Activated CD4-positive, alpha-beta T cell treated with anti-CD3 and anti-CD28 coated beads, Interleukin-2, amount 50 U/mL, for 1 hour (primary cell): ENCODE measurements at regions not wholly inside any gene's neighbourhood (a gene's known extent, or its start where the extent isn't known, plus 50 kb on each side); places are given as distances from the start of the nearest gene placed in this dataset.

Experiments used
- DNase-seq: peaks from one replicate; pipeline ENCODE4 v3.0.0-alpha.2; 2020

- no peak for DNase-seq
Observed at GRCh38 chr21:27258742-27259448, 292.0 kb upstream of the ADAMTS5 start.

- no peak for DNase-seq
Observed at GRCh38 chr21:27257908-27258556, 291.1 kb upstream of the ADAMTS5 start.

GRCh38 chr21:27257226-27257625 is 290.3 kb upstream of the ADAMTS5 start:
- DNase-seq = no peak

- no peak for DNase-seq
Observed at GRCh38 chr21:27251752-27252151, 284.9 kb upstream of the ADAMTS5 start.

- no peak for DNase-seq
Observed at GRCh38 chr21:27250366-27250765, 283.5 kb upstream of the ADAMTS5 start.

- no peak for DNase-seq
Observed at GRCh38 chr21:27248814-27249213, 281.9 kb upstream of the ADAMTS5 start.

GRCh38 chr21:27246741-27247140 is 279.9 kb upstream of the ADAMTS5 start:
- no peak for DNase-seq

- DNase-seq = no peak
Observed at GRCh38 chr21:27244776-27245175, 277.9 kb upstream of the ADAMTS5 start.

- DNase-seq = no peak
Observed at GRCh38 chr21:27244352-27244751, 277.5 kb upstream of the ADAMTS5 start.

- DNase-seq = no peak
Observed at GRCh38 chr21:27240839-27241238, 274.0 kb upstream of the ADAMTS5 start.

GRCh38 chr21:27233514-27234115 is 266.7 kb upstream of the ADAMTS5 start:
- no peak for DNase-seq

- no peak for DNase-seq
Observed at GRCh38 chr21:27225940-27226339, 259.1 kb upstream of the ADAMTS5 start.

GRCh38 chr21:27225151-27225550 is 258.3 kb upstream of the ADAMTS5 start:
- DNase-seq = no peak

GRCh38 chr21:27224169-27224568 is 257.3 kb upstream of the ADAMTS5 start:
- DNase-seq = no peak

- DNase-seq = no peak
Observed at GRCh38 chr21:27221077-27221476, 254.2 kb upstream of the ADAMTS5 start.

GRCh38 chr21:27220416-27220815 is 253.5 kb upstream of the ADAMTS5 start:
- no peak for DNase-seq

GRCh38 chr21:27219068-27219467 is 252.2 kb upstream of the ADAMTS5 start:
- no peak for DNase-seq

GRCh38 chr21:27213303-27213702 is 246.4 kb upstream of the ADAMTS5 start:
- no peak for DNase-seq

GRCh38 chr21:27212441-27212840 is 245.6 kb upstream of the ADAMTS5 start:
- no peak for DNase-seq

- no peak for DNase-seq
Observed at GRCh38 chr21:27209546-27209945, 242.7 kb upstream of the ADAMTS5 start.

GRCh38 chr21:27206368-27206982 is 239.6 kb upstream of the ADAMTS5 start:
- DNase-seq = no peak

GRCh38 chr21:27202301-27202700 is 235.4 kb upstream of the ADAMTS5 start:
- DNase-seq = no peak

GRCh38 chr21:27201197-27201596 is 234.3 kb upstream of the ADAMTS5 start:
- DNase-seq = no peak

GRCh38 chr21:27196651-27197050 is 229.8 kb upstream of the ADAMTS5 start:
- no peak for DNase-seq
